A549 (cell line): ENCODE measurements at regions not wholly inside any gene's neighbourhood (a gene's known extent, or its start where the extent isn't known, plus 50 kb on each side); places are given as distances from the start of the nearest gene placed in this dataset.

ENCODE experiments used
- BHLHE40 ChIP-seq: IDR thresholded peaks from 2 replicates; pipeline ENCODE4 v1.6.1; 2012; ENCODE audit warnings: low read depth, low read length, inconsistent platforms
- CHD4 ChIP-seq: fragments of 200-600 bp; sonication (generic); IDR thresholded peaks from 2 replicates; pipeline ENCODE4 v1.6.1; 2016; ENCODE audit warnings: antibody characterized with exemption, mild to moderate bottlenecking, borderline replicate concordance
- ESRRA ChIP-seq: fragments of 150-350 bp; IDR thresholded peaks from 2 replicates; pipeline ENCODE4 v1.6.1; 2014; ENCODE audit warnings: mild to moderate bottlenecking, low read length, borderline replicate concordance
- JUNB ChIP-seq: fragments of >200 bp; sonication (Bioruptor Twin); formaldehyde crosslinking; IDR thresholded peaks from 2 replicates; pipeline ENCODE4 v1.6.1; 2016
- NFE2L2 ChIP-seq: fragments of 150-350 bp; conservative IDR thresholded peaks from 2 replicates; pipeline ENCODE4 v1.6.1; 2014; ENCODE audit warnings: low read length
- POLR2A ChIP-seq: IDR thresholded peaks from 2 replicates; pipeline ENCODE4 v1.6.1; 2012; ENCODE audit warnings: mild to moderate bottlenecking, low read length
- SMC3 ChIP-seq: fragments of >200 bp; sonication (Bioruptor Twin); formaldehyde crosslinking; IDR thresholded peaks from 3 replicates; pipeline ENCODE4 v1.6.1; 2018; ENCODE audit warnings: inconsistent platforms
- TF ChIP-seq, protein P1 (sequence below): fragments of >200 bp; sonication (Bioruptor Twin); formaldehyde crosslinking; IDR thresholded peaks from 3 replicates; pipeline ENCODE4 v1.5.1; 2016
- TF ChIP-seq, protein P2 (sequence below): fragments of 200-600 bp; sonication (generic); IDR thresholded peaks from 2 replicates; pipeline ENCODE4 v1.6.1; 2016; ENCODE audit warnings: antibody characterized with exemption, mild to moderate bottlenecking, moderate library complexity
- TF ChIP-seq, protein P3 (sequence below): fragments of >200 bp; sonication (Bioruptor Twin); formaldehyde crosslinking; IDR thresholded peaks from 3 replicates; pipeline ENCODE4 v1.6.1; 2016

DNA sequence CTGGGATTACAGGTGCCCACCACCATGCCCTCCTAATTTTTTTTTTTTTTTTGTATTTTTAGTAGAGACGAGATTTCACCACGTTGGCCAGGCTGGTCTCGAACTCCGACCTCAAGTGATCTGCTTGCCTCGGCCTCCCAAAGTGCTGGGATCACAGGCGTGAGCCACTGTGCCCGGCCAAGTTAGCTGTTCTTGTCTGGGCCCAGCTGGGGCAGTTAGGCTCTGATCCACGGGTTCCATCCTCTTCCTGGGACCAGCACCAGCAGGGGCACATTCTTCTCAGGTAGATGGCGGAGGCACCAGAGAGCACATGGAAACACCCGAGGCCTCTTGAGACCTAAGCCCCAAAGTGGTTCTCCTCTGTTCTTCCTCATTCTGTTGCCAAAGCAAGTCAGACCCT, 281.6 kb downstream of the PBX3 start:
- TF ChIP-seq ESRRA, result no peak
- TF ChIP-seq, protein P1, sequence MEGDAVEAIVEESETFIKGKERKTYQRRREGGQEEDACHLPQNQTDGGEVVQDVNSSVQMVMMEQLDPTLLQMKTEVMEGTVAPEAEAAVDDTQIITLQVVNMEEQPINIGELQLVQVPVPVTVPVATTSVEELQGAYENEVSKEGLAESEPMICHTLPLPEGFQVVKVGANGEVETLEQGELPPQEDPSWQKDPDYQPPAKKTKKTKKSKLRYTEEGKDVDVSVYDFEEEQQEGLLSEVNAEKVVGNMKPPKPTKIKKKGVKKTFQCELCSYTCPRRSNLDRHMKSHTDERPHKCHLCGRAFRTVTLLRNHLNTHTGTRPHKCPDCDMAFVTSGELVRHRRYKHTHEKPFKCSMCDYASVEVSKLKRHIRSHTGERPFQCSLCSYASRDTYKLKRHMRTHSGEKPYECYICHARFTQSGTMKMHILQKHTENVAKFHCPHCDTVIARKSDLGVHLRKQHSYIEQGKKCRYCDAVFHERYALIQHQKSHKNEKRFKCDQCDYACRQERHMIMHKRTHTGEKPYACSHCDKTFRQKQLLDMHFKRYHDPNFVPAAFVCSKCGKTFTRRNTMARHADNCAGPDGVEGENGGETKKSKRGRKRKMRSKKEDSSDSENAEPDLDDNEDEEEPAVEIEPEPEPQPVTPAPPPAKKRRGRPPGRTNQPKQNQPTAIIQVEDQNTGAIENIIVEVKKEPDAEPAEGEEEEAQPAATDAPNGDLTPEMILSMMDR, result no peak
- TF ChIP-seq, protein P2, sequence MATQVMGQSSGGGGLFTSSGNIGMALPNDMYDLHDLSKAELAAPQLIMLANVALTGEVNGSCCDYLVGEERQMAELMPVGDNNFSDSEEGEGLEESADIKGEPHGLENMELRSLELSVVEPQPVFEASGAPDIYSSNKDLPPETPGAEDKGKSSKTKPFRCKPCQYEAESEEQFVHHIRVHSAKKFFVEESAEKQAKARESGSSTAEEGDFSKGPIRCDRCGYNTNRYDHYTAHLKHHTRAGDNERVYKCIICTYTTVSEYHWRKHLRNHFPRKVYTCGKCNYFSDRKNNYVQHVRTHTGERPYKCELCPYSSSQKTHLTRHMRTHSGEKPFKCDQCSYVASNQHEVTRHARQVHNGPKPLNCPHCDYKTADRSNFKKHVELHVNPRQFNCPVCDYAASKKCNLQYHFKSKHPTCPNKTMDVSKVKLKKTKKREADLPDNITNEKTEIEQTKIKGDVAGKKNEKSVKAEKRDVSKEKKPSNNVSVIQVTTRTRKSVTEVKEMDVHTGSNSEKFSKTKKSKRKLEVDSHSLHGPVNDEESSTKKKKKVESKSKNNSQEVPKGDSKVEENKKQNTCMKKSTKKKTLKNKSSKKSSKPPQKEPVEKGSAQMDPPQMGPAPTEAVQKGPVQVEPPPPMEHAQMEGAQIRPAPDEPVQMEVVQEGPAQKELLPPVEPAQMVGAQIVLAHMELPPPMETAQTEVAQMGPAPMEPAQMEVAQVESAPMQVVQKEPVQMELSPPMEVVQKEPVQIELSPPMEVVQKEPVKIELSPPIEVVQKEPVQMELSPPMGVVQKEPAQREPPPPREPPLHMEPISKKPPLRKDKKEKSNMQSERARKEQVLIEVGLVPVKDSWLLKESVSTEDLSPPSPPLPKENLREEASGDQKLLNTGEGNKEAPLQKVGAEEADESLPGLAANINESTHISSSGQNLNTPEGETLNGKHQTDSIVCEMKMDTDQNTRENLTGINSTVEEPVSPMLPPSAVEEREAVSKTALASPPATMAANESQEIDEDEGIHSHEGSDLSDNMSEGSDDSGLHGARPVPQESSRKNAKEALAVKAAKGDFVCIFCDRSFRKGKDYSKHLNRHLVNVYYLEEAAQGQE, result no peak
- TF ChIP-seq, protein P3, sequence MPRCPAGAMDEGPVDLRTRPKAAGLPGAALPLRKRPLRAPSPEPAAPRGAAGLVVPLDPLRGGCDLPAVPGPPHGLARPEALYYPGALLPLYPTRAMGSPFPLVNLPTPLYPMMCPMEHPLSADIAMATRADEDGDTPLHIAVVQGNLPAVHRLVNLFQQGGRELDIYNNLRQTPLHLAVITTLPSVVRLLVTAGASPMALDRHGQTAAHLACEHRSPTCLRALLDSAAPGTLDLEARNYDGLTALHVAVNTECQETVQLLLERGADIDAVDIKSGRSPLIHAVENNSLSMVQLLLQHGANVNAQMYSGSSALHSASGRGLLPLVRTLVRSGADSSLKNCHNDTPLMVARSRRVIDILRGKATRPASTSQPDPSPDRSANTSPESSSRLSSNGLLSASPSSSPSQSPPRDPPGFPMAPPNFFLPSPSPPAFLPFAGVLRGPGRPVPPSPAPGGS, result no peak
- TF ChIP-seq BHLHE40, result no peak
- no peak for TF ChIP-seq POLR2A
- TF ChIP-seq CHD4, result no peak
- TF ChIP-seq JUNB, result no peak
- TF ChIP-seq SMC3, result no peak
- TF ChIP-seq NFE2L2, result no peak
